ENCODE measurements at regions not wholly inside any gene's neighbourhood (a gene's known extent, or its start where the extent isn't known, plus 50 kb on each side); places are given as distances from the start of the nearest gene placed in this dataset.

- TF ChIP-seq CTCF (IDR thresholded peaks at IDR 0.05) = no peak
- no peak for TF ChIP-seq POLR2A (IDR thresholded peaks at IDR 0.05)
These were observed 647.7 kb downstream of the HTR1A start for GRCh38 chr5:63314551-63314950.
